DOHH2 (cell line): ENCODE measurements at regions not wholly inside any gene's neighbourhood (a gene's known extent, or its start where the extent isn't known, plus 50 kb on each side); places are given as distances from the start of the nearest gene placed in this dataset.
A peak's percentile ranks its signal among the peaks of the same experiment; 100 is the strongest.

Experiments
- H3F3A ChIP-seq: fragments of 200-600 bp; sonication (generic), shearing (Covaris generic); 2 replicates; pipeline ENCODE4 v1.6.0; 2016; ENCODE audit warnings: antibody characterized with exemption, mild to moderate bottlenecking; ENCODE audit not compliant: control insufficient read depth, insufficient read depth
- H3K27ac ChIP-seq: fragments of 200-600 bp; sonication (generic); 2 replicates; pipeline ENCODE4 v1.5.1; 2014; ENCODE audit warnings: low read depth, mild to moderate bottlenecking, low read length, moderate library complexity
- H3K27me3 ChIP-seq: fragments of 200-600 bp; sonication (generic); 2 replicates; pipeline ENCODE4 v1.6.1; 2014; ENCODE audit warnings: mild to moderate bottlenecking, low read length, mixed read lengths; ENCODE audit not compliant: control insufficient read depth
- H3K36me3 ChIP-seq: fragments of 200-600 bp; sonication (generic); 2 replicates; pipeline ENCODE4 v1.6.1; 2014; ENCODE audit warnings: mild to moderate bottlenecking, low read length, moderate library complexity, mixed read lengths; ENCODE audit not compliant: control insufficient read depth
- H3K4me1 ChIP-seq: fragments of 200-600 bp; sonication (generic); 2 replicates; pipeline ENCODE4 v1.6.1; 2014; ENCODE audit warnings: mild to moderate bottlenecking, low read length, mixed read lengths; ENCODE audit not compliant: control insufficient read depth
- H3K4me2 ChIP-seq: fragments of 200-600 bp; sonication (generic); 2 replicates; pipeline ENCODE4 v1.6.0; 2014; ENCODE audit warnings: mild to moderate bottlenecking, low read length, moderate library complexity
- H3K4me3 ChIP-seq: fragments of 200-600 bp; sonication (generic); 2 replicates; pipeline ENCODE4 v1.5.1; 2014; ENCODE audit warnings: mild to moderate bottlenecking, low read length, mixed read lengths
- H3K79me2 ChIP-seq: fragments of 200-600 bp; sonication (generic); 2 replicates; pipeline ENCODE4 v1.6.1; 2014; ENCODE audit warnings: mild to moderate bottlenecking, low read length, mixed read lengths; ENCODE audit not compliant: control insufficient read depth
- H3K9me2 ChIP-seq: fragments of 200-600 bp; sonication (generic); replicated peaks from 2 replicates; pipeline ENCODE4 v1.6.1; 2014; ENCODE audit warnings: mild to moderate bottlenecking, low read length, mixed read lengths; ENCODE audit not compliant: control insufficient read depth
- H3K9me3 ChIP-seq: fragments of 200-600 bp; sonication (generic); 2 replicates; pipeline ENCODE4 v1.6.1; 2014; ENCODE audit warnings: antibody characterized with exemption, low read length, mixed read lengths; ENCODE audit not compliant: control insufficient read depth, insufficient read depth
- H4K20me1 ChIP-seq: fragments of 200-600 bp; sonication (generic); 2 replicates; pipeline ENCODE4 v1.6.0; 2014; ENCODE audit warnings: low read depth, mild to moderate bottlenecking, antibody characterized with exemption, low read length, moderate library complexity; ENCODE audit not compliant: control insufficient read depth, insufficient read depth
- CTCF ChIP-seq: fragments of 200-600 bp; sonication (generic); IDR thresholded peaks from one replicate; pipeline ENCODE4 v1.5.1; 2014; ENCODE audit warnings: antibody characterized with exemption, mild to moderate bottlenecking, low read depth, low read length; ENCODE audit not compliant: poor library complexity, severe bottlenecking
- EZH2phosphoT487 ChIP-seq: fragments of 200-600 bp; sonication (generic); IDR thresholded peaks from 2 replicates; pipeline ENCODE4 v1.6.1; 2017; ENCODE audit warnings: borderline replicate concordance, mild to moderate bottlenecking, antibody characterized with exemption, low read length, moderate library complexity, mixed read lengths

GRCh38 chr1:239951511-239952140 is 140.1 kb upstream of the FMN2 start:
- Histone ChIP-seq H3K9me3 (no peaks in the 10 kb centered on the region), H3K4me1 (no peaks in the 10 kb centered on the region), H3K27me3 (no peaks in the 10 kb centered on the region), H4K20me1 (no peaks in the 10 kb centered on the region), H3K4me3 (no peak overlapping the region), H3K79me2 (no peaks in the 10 kb centered on the region), H3F3A (no peaks in the 10 kb centered on the region), H3K9me2 (no peaks in the 10 kb centered on the region), H3K36me3 (no peaks in the 10 kb centered on the region), H3K27ac (no peak overlapping the region), H3K4me2 (no peak overlapping the region)
- TF ChIP-seq EZH2phosphoT487: no peak
- TF ChIP-seq CTCF: peak; percentile 32

- Histone ChIP-seq H3F3A (no peaks in the 10 kb centered on the region), H3K9me2 (no peaks in the 10 kb centered on the region), H3K27ac (no peak overlapping the region), H3K27me3 (no peaks in the 10 kb centered on the region), H3K4me2 (no peak overlapping the region), H4K20me1 (no peaks in the 10 kb centered on the region), H3K4me3 (no peak overlapping the region), H3K9me3 (no peaks in the 10 kb centered on the region), H3K79me2 (no peaks in the 10 kb centered on the region), H3K36me3 (no peaks in the 10 kb centered on the region), H3K4me1 (no peaks in the 10 kb centered on the region)
- TF ChIP-seq EZH2phosphoT487 (no peak), CTCF (peak; percentile 54)
Observed at GRCh38 chr1:239952348-239953308, 139.1 kb upstream of the FMN2 start.

- Histone ChIP-seq H3K9me2 (no peaks in the 10 kb centered on the region), H3K27me3 (no peaks in the 10 kb centered on the region), H3F3A (no peaks in the 10 kb centered on the region), H3K4me3 (no peak overlapping the region), H3K4me2 (no peak overlapping the region), H3K27ac (no peak overlapping the region), H4K20me1 (no peaks in the 10 kb centered on the region), H3K79me2 (no peaks in the 10 kb centered on the region), H3K4me1 (no peaks in the 10 kb centered on the region), H3K36me3 (no peaks in the 10 kb centered on the region), H3K9me3 (no peaks in the 10 kb centered on the region)
- TF ChIP-seq EZH2phosphoT487 (no peak), CTCF (no peak)
Observed at GRCh38 chr1:239954836-239955235, 136.8 kb upstream of the FMN2 start.
